Ectodermal cell (in vitro differentiated cells): ENCODE measurements at regions not wholly inside any gene's neighbourhood (a gene's known extent, or its start where the extent isn't known, plus 50 kb on each side); places are given as distances from the start of the nearest gene placed in this dataset.

Source experiments
- H3K27ac ChIP-seq: 2 replicates; pipeline ENCODE4 v1.7.0; 2013; ENCODE audit warnings: mild to moderate bottlenecking, low read depth, low read length; ENCODE audit not compliant: insufficient read depth, poor library complexity, severe bottlenecking
- H3K27me3 ChIP-seq: 2 replicates; pipeline ENCODE4 v1.7.0; 2013; ENCODE audit warnings: mild to moderate bottlenecking, low read length; ENCODE audit not compliant: insufficient read depth, control insufficient read depth, poor library complexity, severe bottlenecking
- H3K36me3 ChIP-seq: one replicate; pipeline ENCODE4 v1.7.0; 2013; ENCODE audit warnings: low read length; ENCODE audit not compliant: control insufficient read depth, insufficient read depth
- H3K4me1 ChIP-seq: one replicate; pipeline ENCODE4 v1.7.0; 2013; ENCODE audit warnings: low read length; ENCODE audit not compliant: control insufficient read depth, insufficient read depth
- H3K4me3 ChIP-seq: 2 replicates; pipeline ENCODE4 v1.7.0; 2013; ENCODE audit warnings: low read depth, low read length, control low read depth; ENCODE audit not compliant: insufficient read depth
- H3K9me3 ChIP-seq: 2 replicates; pipeline ENCODE4 v1.7.0; 2013; ENCODE audit warnings: mild to moderate bottlenecking, low read length, moderate library complexity; ENCODE audit not compliant: control insufficient read depth
- WGBS, 2 experiments: methylation state at CpG; one replicate each; pipeline ENCODE4 v1.1.7; 2013; ENCODE audit warnings: missing lambda C conversion rate in 2 of 2; 5-methylcytosine and 5-hydroxymethylcytosine counted together

GRCh38 chr1:94734963-94735901 is 84.9 kb upstream of the SLC44A3 start:
- Histone ChIP-seq H3K4me1 (no peaks in the 10 kb centered on the region), H3K36me3 (no peaks in the 10 kb centered on the region), H3K27me3 (no peaks in the 10 kb centered on the region), H3K27ac (no peak overlapping the region), H3K4me3 (no peak overlapping the region), H3K9me3 (no peaks in the 10 kb centered on the region)
- 68 to 71% methylated on average over 20 of the region's 20 CpGs for WGBS, 2 experiments

GRCh38 chr1:94731891-94732290 is 88.3 kb upstream of the SLC44A3 start:
- Histone ChIP-seq H3K27ac (no peak overlapping the region), H3K4me3 (no peak overlapping the region), H3K4me1 (no peaks in the 10 kb centered on the region), H3K27me3 (no peaks in the 10 kb centered on the region), H3K9me3 (no peaks in the 10 kb centered on the region), H3K36me3 (no peaks in the 10 kb centered on the region)
- 76 to 82% methylated on average over 1 of the region's 1 CpG for WGBS, 2 experiments

GRCh38 chr1:94730450-94730849 is 89.7 kb upstream of the SLC44A3 start:
- Histone ChIP-seq H3K4me3 (no peak overlapping the region), H3K27me3 (no peaks in the 10 kb centered on the region), H3K27ac (no peak overlapping the region), H3K36me3 (no peaks in the 10 kb centered on the region), H3K9me3 (no peaks in the 10 kb centered on the region), H3K4me1 (no peaks in the 10 kb centered on the region)
- 75 to 87% methylated on average over 3 of the region's 3 CpGs for WGBS, 2 experiments

- Histone ChIP-seq H3K27me3 (no peaks in the 10 kb centered on the region), H3K4me3 (no peak overlapping the region), H3K27ac (no peak overlapping the region), H3K4me1 (no peaks in the 10 kb centered on the region), H3K36me3 (no peaks in the 10 kb centered on the region), H3K9me3 (no peaks in the 10 kb centered on the region)
- WGBS, 2 experiments: 92 to 100% methylated on average over 1 of the region's 1 CpG
Observed at GRCh38 chr1:94729267-94729666, 90.9 kb upstream of the SLC44A3 start.

- Histone ChIP-seq H3K27ac (no peak overlapping the region), H3K36me3 (no peaks in the 10 kb centered on the region), H3K4me1 (no peaks in the 10 kb centered on the region), H3K4me3 (no peak overlapping the region), H3K27me3 (no peaks in the 10 kb centered on the region), H3K9me3 (no peaks in the 10 kb centered on the region)
- WGBS, 2 experiments: 85 to 86% methylated on average over 6 to 7 of the region's 7 CpGs
Observed at GRCh38 chr1:94727846-94728715, 92.1 kb upstream of the SLC44A3 start.

GRCh38 chr1:94726981-94727685 is 93.0 kb upstream of the SLC44A3 start:
- 81 to 85% methylated on average over 6 of the region's 6 CpGs for WGBS, 2 experiments
- Histone ChIP-seq H3K4me1 (no peaks in the 10 kb centered on the region), H3K9me3 (no peaks in the 10 kb centered on the region), H3K27ac (no peak overlapping the region), H3K36me3 (no peaks in the 10 kb centered on the region), H3K27me3 (no peaks in the 10 kb centered on the region), H3K4me3 (no peak overlapping the region)

GRCh38 chr1:94725566-94725965 is 94.6 kb upstream of the SLC44A3 start:
- Histone ChIP-seq H3K27ac (no peak overlapping the region), H3K9me3 (no peaks in the 10 kb centered on the region)
- 96 to 97% methylated on average over 3 of the region's 3 CpGs for WGBS, 2 experiments

GRCh38 chr1:94723894-94724293 is 96.3 kb upstream of the SLC44A3 start:
- no peak overlapping the region for H3K27ac ChIP-seq
- WGBS, 2 experiments: 91% methylated on average over 6 of the region's 6 CpGs
- H3K9me3 ChIP-seq: no peaks in the 10 kb centered on the region
- no peaks in the 10 kb centered on the region for H3K27me3 ChIP-seq
- H3K4me1 ChIP-seq: no peaks in the 10 kb centered on the region
- no peaks in the 10 kb centered on the region for H3K36me3 ChIP-seq
- H3K4me3 ChIP-seq: no peak overlapping the region

More at GRCh38 chr1:94725566-94725965, 94.6 kb upstream of the SLC44A3 start:
- Histone ChIP-seq H3K36me3 (no peaks in the 10 kb centered on the region), H3K4me1 (no peaks in the 10 kb centered on the region), H3K27me3 (no peaks in the 10 kb centered on the region), H3K4me3 (no peak overlapping the region)

GRCh38 chr1:94723463-94723862 is 96.7 kb upstream of the SLC44A3 start:
- no peaks in the 10 kb centered on the region for H3K27me3 ChIP-seq
- H3K27ac ChIP-seq: no peak overlapping the region
- no peaks in the 10 kb centered on the region for H3K36me3 ChIP-seq
- H3K4me1 ChIP-seq: no peaks in the 10 kb centered on the region
- H3K9me3 ChIP-seq: no peaks in the 10 kb centered on the region
- 85 to 88% methylated on average over 6 of the region's 6 CpGs for WGBS, 2 experiments
- H3K4me3 ChIP-seq: no peak overlapping the region
